Omental fat pad (tissue), 3 donors: ENCODE measurements at regions not wholly inside any gene's neighbourhood (a gene's known extent, or its start where the extent isn't known, plus 50 kb on each side); places are given as distances from the start of the nearest gene placed in this dataset.

Experiments used
- ATAC-seq: fragments of 150-250 bp; one replicate; pipeline ENCODE4 v1.9.1; 2016; ENCODE audit warnings: mild to moderate bottlenecking, moderate library complexity; ENCODE audit not compliant: low FRiP score
- DNase-seq: peaks from one replicate; pipeline ENCODE4 v3.0.0-alpha.2; 2019; ENCODE audit warnings: low spot score
- CTCF ChIP-seq, 3 donors: fragments of 450-650 bp; IDR thresholded peaks; one replicate each; pipeline ENCODE4 v1.5.1; 2016 to 2017; ENCODE audit warnings: antibody characterized with exemption in 3 of 3, mild to moderate bottlenecking in 3 of 3, moderate library complexity in 2 of 3

GRCh38 chr3:115324056-115324455, 177.0 kb upstream of the ZBTB20 start:
- no peak for ATAC-seq
- TF ChIP-seq CTCF (IDR thresholded peaks at IDR 0.05) = no peak

GRCh38 chr3:115325539-115325938, 178.5 kb upstream of the ZBTB20 start:
- DNase-seq (no peak), ATAC-seq (no peak)
- TF ChIP-seq CTCF (IDR thresholded peaks at IDR 0.05) = no peak

More at GRCh38 chr3:115324056-115324455, 177.0 kb upstream of the ZBTB20 start:
- DNase-seq = no peak

- TF ChIP-seq CTCF (IDR thresholded peaks at IDR 0.05) = no peak
- ATAC-seq = no peak
- no peak for DNase-seq
Measured at GRCh38 chr3:115330430-115330829, 183.3 kb upstream of the ZBTB20 start.

GRCh38 chr3:115332998-115333397, 185.9 kb upstream of the ZBTB20 start:
- DNase-seq (no peak), ATAC-seq (no peak)
- TF ChIP-seq CTCF (IDR thresholded peaks at IDR 0.05) = no peak

- no peak for ATAC-seq
- no peak for TF ChIP-seq CTCF (IDR thresholded peaks at IDR 0.05)
- no peak for DNase-seq
Measured at GRCh38 chr3:115336836-115337235, 189.7 kb upstream of the ZBTB20 start.

- no peak for DNase-seq
Measured at GRCh38 chr3:115340586-115340985, 193.5 kb upstream of the ZBTB20 start.

More at GRCh38 chr3:115340586-115340985, 193.5 kb upstream of the ZBTB20 start:
- no peak for ATAC-seq
- TF ChIP-seq CTCF (IDR thresholded peaks at IDR 0.05) = no peak
